MCF 10A (cell line): ENCODE measurements at regions not wholly inside any gene's neighbourhood (a gene's known extent, or its start where the extent isn't known, plus 50 kb on each side); places are given as distances from the start of the nearest gene placed in this dataset.

Source experiments
- BruUV-seq: library from RNA; stranded (reverse); fragments of 400-500 nt; replicated peaks from 2 replicates; lab custom pipeline; 2021; lab: Mats Ljungman, UMichigan
- CTCF ChIA-PET: fragments of 300-600 bp; sonication (Branson Sonifier 250); formaldehyde crosslinking; extraction: SDS; loops from one replicate; lab custom pipeline; 2021; ENCODE audit warnings: antibody characterized with exemption, inconsistent platforms; lab: Yijun Ruan, JAX
- POLR2A ChIA-PET: fragments of 300-600, 350-650 bp; sonication (Branson Sonifier 250); formaldehyde crosslinking; extraction: SDS; loops from one replicate; lab custom pipeline; 2020; ENCODE audit warnings: antibody characterized with exemption, inconsistent platforms; lab: Yijun Ruan, JAX
- DNase-seq: peaks from one replicate; pipeline ENCODE4 v3.0.0-alpha.2; 2018; ENCODE audit not compliant: unreplicated experiment
- H3K27ac Mint-ChIP-seq: one replicate; pipeline ENCODE4 v1.8.0; 2022; ENCODE audit warnings: mild to moderate bottlenecking, low read depth, mixed read lengths; ENCODE audit not compliant: unreplicated experiment
- H3K27me3 Mint-ChIP-seq: one replicate; pipeline ENCODE4 v1.8.0; 2022; ENCODE audit warnings: mixed read lengths; ENCODE audit not compliant: insufficient read depth, unreplicated experiment
- H3K36me3 Mint-ChIP-seq: one replicate; pipeline ENCODE4 v1.8.0; 2022; ENCODE audit warnings: mild to moderate bottlenecking, moderate library complexity, mixed read lengths; ENCODE audit not compliant: insufficient read depth, unreplicated experiment
- H3K4me1 Mint-ChIP-seq: one replicate; pipeline ENCODE4 v1.8.0; 2022; ENCODE audit warnings: mixed read lengths; ENCODE audit not compliant: insufficient read depth, unreplicated experiment
- H3K4me3 Mint-ChIP-seq: one replicate; pipeline ENCODE4 v1.8.0; 2022; ENCODE audit warnings: mild to moderate bottlenecking, moderate library complexity, mixed read lengths; ENCODE audit not compliant: unreplicated experiment
- H3K9me3 Mint-ChIP-seq: one replicate; pipeline ENCODE4 v1.8.0; 2022; ENCODE audit warnings: mixed read lengths; ENCODE audit not compliant: unreplicated experiment
- intact Hi-C: fragments of 100-400 bp; cut with micrococcal nuclease; formaldehyde crosslinking; loops from 2 replicates; pipeline ENCODE4 v1.14.1; 2022
- TF ChIP-seq, protein P1 (sequence below): fragments of 200-600 bp; IDR thresholded peaks from one replicate; pipeline ENCODE4 v1.8.0; 2022; ENCODE audit warnings: antibody characterized with exemption, mild to moderate bottlenecking; ENCODE audit not compliant: unreplicated experiment

DNA sequence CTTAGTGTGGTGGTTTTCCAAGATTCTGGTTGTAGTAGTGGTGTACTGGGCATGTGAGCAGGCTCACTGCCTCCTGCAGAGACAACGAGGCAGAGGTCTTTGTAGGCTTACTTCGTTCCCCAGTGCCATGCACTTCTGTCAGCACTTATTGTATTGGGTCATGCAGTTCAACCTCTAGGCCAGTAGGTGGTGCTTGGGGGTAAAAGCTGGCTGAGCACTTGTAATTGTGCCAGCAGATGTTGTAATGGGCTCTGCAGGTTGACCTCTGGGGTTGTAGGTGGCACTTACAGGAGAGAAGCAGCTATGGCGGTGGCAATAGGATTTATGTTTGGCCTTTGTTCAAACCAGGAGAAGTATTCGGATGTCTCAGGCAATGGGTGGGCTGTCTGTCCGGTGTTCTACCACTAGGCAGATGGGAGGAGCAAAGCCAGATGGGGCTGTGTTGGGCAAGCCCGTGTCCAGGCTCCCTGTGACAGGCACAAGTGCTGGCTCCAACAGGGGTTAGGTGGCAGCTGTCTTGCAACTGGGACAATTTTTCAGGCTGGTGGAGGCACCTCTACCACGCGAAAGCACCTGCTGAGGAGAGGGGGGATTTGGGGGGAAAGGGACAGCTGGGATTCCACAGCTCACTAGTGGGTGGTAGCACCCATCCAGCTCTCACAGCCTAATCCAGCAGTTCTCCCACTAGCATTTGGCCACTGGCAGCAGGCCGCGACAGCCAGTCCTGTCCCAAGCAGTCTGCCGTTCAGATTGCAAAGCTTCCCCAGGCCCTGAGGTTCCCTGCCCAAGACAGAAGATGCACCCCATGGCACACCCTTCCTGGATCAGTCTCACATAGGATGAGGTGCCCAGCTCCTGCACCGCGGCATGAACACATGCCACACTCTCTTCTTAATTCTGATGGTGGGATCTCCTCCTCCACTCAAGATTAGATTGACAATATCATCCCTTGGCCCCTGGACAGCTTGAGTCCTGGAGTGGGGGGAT, 274.5 kb downstream of the CTH start:
- ChIA-PET POLR2A (no interaction called here), CTCF (interaction anchor here (0.6 to 1.7 kb wide), 18 partner anchors 9 to 863 kb away, joined by 3 to 8 read pairs (median 3); no protein-coding TSS in a partner anchor)
- Mint-ChIP-seq H3K27ac (no peak overlapping the region), H3K27me3 (peaks cover 56% of the 10 kb centered on the region), H3K9me3 (no peaks in the 10 kb centered on the region), H3K4me3 (no peak overlapping the region), H3K36me3 (no peaks in the 10 kb centered on the region), H3K4me1 (no peaks in the 10 kb centered on the region)
- TF ChIP-seq, protein P1, sequence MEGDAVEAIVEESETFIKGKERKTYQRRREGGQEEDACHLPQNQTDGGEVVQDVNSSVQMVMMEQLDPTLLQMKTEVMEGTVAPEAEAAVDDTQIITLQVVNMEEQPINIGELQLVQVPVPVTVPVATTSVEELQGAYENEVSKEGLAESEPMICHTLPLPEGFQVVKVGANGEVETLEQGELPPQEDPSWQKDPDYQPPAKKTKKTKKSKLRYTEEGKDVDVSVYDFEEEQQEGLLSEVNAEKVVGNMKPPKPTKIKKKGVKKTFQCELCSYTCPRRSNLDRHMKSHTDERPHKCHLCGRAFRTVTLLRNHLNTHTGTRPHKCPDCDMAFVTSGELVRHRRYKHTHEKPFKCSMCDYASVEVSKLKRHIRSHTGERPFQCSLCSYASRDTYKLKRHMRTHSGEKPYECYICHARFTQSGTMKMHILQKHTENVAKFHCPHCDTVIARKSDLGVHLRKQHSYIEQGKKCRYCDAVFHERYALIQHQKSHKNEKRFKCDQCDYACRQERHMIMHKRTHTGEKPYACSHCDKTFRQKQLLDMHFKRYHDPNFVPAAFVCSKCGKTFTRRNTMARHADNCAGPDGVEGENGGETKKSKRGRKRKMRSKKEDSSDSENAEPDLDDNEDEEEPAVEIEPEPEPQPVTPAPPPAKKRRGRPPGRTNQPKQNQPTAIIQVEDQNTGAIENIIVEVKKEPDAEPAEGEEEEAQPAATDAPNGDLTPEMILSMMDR, result peak; percentile 88
- DNase-seq, result peak; percentile 80
- intact Hi-C loops, result loop anchor here (1.0 to 5.0 kb wide), 2 partner anchors 212 to 365 kb away; no protein-coding TSS in a partner anchor
- no TSS peak for BruUV-seq

DNA sequence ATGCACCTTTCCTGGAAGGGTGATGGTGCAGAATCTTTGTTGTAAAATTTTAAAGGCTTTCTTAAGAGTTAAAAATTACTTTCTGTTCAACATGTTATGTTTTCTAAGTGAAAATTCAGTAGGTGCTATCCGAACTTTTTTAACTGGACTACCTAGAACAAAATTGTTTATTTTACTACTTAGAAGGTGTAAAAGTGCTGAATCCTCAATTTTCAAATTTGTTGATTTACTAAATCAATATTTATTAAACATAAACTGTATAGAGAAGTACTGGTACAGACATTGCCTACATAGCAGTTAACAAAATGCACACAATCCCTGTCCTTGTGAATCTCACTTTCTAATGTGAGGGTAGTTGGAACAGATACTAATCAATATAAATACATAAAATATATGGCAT, 277.5 kb downstream of the CTH start:
- CTCF ChIA-PET, result interaction anchor here (0.6 to 1.0 kb wide), 3 partner anchors 17 to 361 kb away, joined by 3 read pairs; no protein-coding TSS in a partner anchor
- Mint-ChIP-seq H3K4me1 (no peaks in the 10 kb centered on the region), H3K9me3 (no peaks in the 10 kb centered on the region), H3K36me3 (no peaks in the 10 kb centered on the region), H3K27me3 (peaks cover 58% of the 10 kb centered on the region), H3K4me3 (no peak overlapping the region), H3K27ac (no peak overlapping the region)
- POLR2A ChIA-PET, result no interaction called here
- intact Hi-C loops, result loop anchor here (5.0 kb wide), 1 partner anchor 209 kb away; no protein-coding TSS in a partner anchor
- DNase-seq, result no peak
- BruUV-seq, result no TSS peak
- TF ChIP-seq, protein P1, result no peak

DNA sequence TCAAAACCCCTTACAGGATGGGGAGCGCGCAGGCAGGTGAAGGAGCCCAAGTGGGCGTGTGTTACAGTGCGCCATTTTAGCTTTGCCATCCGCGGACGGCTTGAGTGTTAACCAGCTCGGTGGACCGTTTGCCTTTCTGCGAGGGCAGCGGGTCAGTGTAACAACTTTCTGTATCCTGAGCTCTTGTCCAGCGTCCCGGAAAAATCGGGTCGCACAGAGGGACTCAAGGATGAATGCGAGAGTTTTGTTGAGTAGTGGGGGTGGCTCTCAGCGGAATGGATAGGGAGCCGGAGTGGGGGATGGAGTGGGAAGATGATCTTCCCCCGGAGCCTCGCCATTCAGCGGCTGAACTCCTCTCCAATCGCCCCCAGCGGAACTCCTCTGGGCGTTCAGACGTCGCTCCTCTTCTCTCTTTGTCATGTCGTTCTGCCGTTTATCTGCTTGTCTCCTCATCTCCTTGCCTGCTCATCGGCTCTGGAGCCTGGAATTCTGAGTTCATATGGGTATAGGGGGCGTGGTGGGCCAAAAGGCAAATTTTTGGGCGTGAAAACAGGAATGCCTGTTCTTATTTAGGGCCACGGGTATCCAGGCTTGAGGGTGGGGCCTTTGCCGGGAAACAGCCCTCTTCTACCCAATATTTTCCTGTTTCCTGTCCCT, 295.4 kb downstream of the CTH start:
- Mint-ChIP-seq H3K27ac (no peak overlapping the region), H3K4me1 (no peaks in the 10 kb centered on the region), H3K4me3 (no peak overlapping the region), H3K27me3 (no peaks in the 10 kb centered on the region), H3K9me3 (no peaks in the 10 kb centered on the region), H3K36me3 (no peaks in the 10 kb centered on the region)
- no TSS peak for BruUV-seq
- POLR2A ChIA-PET, result no interaction called here
- intact Hi-C loops, result no loop called here
- TF ChIP-seq, protein P1, result no peak
- no peak for DNase-seq
- CTCF ChIA-PET, result interaction anchor here (0.9 to 1.7 kb wide), 2 partner anchors 12 to 18 kb away, joined by 3 read pairs; no protein-coding TSS in a partner anchor

DNA sequence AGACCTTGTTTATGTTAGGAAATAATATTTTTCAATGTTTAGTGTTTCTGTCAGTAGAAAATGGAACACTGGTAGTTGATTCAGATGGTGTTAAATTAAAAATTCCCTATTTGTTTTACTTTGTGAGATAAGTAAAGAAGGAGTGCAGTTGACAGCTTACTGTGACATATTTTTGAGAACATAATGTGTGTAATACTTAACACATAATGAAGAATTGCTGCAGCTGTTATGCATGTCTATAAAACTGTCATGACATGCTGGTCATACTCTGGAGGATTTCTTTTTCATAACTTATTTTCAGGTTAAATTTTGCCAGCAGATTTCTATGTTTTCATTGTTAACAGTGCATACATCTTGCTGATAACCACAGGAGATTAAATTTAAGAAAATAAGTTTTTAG, 296.1 kb downstream of the CTH start:
- POLR2A ChIA-PET, result no interaction called here
- Mint-ChIP-seq H3K9me3 (no peaks in the 10 kb centered on the region), H3K4me3 (no peak overlapping the region), H3K36me3 (no peaks in the 10 kb centered on the region), H3K4me1 (no peaks in the 10 kb centered on the region), H3K27ac (no peak overlapping the region), H3K27me3 (no peaks in the 10 kb centered on the region)
- intact Hi-C loops, result no loop called here
- DNase-seq, result no peak
- TF ChIP-seq, protein P1, result no peak
- CTCF ChIA-PET, result no interaction called here
- no TSS peak for BruUV-seq
